ENCODE measurements at regions not wholly inside any gene's neighbourhood (a gene's known extent, or its start where the extent isn't known, plus 50 kb on each side); places are given as distances from the start of the nearest gene placed in this dataset.

DNA sequence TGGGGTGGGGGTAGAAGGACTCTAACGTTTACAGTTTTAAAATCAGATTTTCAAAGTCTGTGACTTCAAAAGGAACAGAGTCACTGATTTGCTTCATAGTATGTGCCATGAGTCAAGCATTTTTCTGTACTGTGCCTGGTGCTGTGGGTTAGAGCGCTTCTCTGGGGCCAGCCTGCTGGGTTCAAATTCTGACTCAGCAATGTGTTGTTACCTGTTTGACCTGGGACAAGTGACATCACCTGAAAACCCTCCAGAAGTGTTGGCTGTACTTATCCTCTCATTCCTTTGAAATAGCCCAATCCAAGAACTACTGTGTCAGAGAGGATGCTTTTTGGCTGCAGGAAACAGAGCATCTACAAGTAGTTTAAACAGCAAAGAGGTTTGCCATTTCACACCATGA is 101.7 kb downstream of the LSM3 start:
- H3K27ac ChIP-seq, result no peak overlapping the region
- TF ChIP-seq POLR2AphosphoS5 (IDR thresholded peaks at IDR 0.05) (no peak), EP300 (IDR thresholded peaks at IDR 0.05) (no peak), POLR2A (IDR thresholded peaks at IDR 0.05) (no peak)
- no peak overlapping the region for H3K4me3 ChIP-seq
- no peaks in the 10 kb centered on the region for H3K36me3 ChIP-seq
- intact Hi-C loops (cut with DNase I), result no loop called here
- peaks cover 0 to 5% (median 0%) of the 10 kb centered on the region in 3 donors for H3K27me3 ChIP-seq
- no peak for DNase-seq
- no peaks in the 10 kb centered on the region for H3K4me1 ChIP-seq
- 51 to 69% methylated on average over 2 of the region's 2 CpGs for WGBS, 2 donors
- H3K9me3 ChIP-seq, result no peaks in the 10 kb centered on the region

- intact Hi-C loops (cut with DNase I), result no loop called here
- 83 to 89% methylated on average over 3 of the region's 3 CpGs for WGBS, 2 donors
- H3K27ac ChIP-seq, result no peak overlapping the region
- H3K36me3 ChIP-seq, result no peaks in the 10 kb centered on the region
- H3K4me3 ChIP-seq, result no peak overlapping the region
- no peaks in the 10 kb centered on the region for H3K4me1 ChIP-seq
- no peak for DNase-seq
- H3K27me3 ChIP-seq, result no peaks in the 10 kb centered on the region
- TF ChIP-seq POLR2A (IDR thresholded peaks at IDR 0.05) (no peak), EP300 (IDR thresholded peaks at IDR 0.05) (no peak), POLR2AphosphoS5 (IDR thresholded peaks at IDR 0.05) (no peak), CTCF (IDR thresholded peaks at IDR 0.05) (no peak)
- no peaks in the 10 kb centered on the region for H3K9me3 ChIP-seq
Measured at GRCh38 chr3:14281053-14281452, 102.4 kb downstream of the LSM3 start.

DNA sequence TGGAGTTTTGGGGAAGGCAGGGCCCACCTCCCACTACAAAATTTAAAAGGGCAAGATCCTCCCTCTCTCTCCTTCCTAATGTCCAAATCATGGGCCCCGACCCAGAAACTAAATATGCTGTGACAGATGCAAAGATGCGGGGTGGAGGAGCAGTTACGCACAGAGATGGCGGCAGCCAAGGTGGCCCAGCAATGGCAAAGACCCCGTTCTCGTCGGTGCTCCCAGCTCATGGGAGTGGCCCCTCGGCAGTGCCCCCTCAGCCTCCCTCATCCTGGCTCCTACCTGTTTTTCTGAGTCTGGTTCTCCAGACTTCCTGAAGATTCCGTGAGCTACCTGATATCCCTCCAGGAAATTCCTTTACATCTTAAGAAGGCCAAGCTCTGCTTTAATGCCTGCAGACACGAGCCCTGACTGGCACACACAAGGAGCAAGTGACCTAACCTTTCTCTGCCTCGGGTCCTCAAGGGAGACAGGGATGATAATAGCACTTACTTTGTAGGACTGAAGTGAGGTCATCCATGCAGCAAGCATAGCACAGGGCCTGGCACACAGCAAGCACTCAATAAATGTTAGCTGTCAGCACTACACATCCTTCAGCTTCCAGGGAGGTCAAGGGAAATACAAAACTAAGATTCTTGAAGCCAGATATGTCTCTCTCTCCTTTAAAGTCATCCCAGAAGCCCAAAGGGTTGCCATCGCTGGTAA is 103.5 kb downstream of the LSM3 start:
- WGBS, 2 donors, result 91 to 93% methylated on average over 12 of the region's 12 CpGs
- no peaks in the 10 kb centered on the region for H3K9me3 ChIP-seq
- DNase-seq, result no peak

GRCh38 chr3:14282706-14283075 is 104.1 kb downstream of the LSM3 start:
- no peaks in the 10 kb centered on the region for H3K36me3 ChIP-seq
- DNase-seq, result no peak
- H3K9me3 ChIP-seq, result no peaks in the 10 kb centered on the region
- intact Hi-C loops (cut with DNase I), result no loop called here
- TF ChIP-seq POLR2AphosphoS5 (IDR thresholded peaks at IDR 0.05) (no peak), POLR2A (IDR thresholded peaks at IDR 0.05) (no peak)
- no peaks in the 10 kb centered on the region for H3K4me1 ChIP-seq
- H3K27ac ChIP-seq, result no peak overlapping the region
- no peak overlapping the region for H3K4me3 ChIP-seq
- no peaks in the 10 kb centered on the region for H3K27me3 ChIP-seq
- 80 to 88% methylated on average over 6 of the region's 6 CpGs for WGBS, 2 donors

More for the DNA sequence above, 103.5 kb downstream of the LSM3 start:
- H3K27me3 ChIP-seq, result no peaks in the 10 kb centered on the region
- H3K4me3 ChIP-seq, result no peak overlapping the region
- no peak overlapping the region for H3K27ac ChIP-seq
- intact Hi-C loops (cut with DNase I), result no loop called here
- no peaks in the 10 kb centered on the region for H3K36me3 ChIP-seq
- TF ChIP-seq EP300 (IDR thresholded peaks at IDR 0.05) (no peak), POLR2A (IDR thresholded peaks at IDR 0.05) (no peak), POLR2AphosphoS5 (IDR thresholded peaks at IDR 0.05) (no peak), CTCF (IDR thresholded peaks at IDR 0.05) (no peak)
- no peaks in the 10 kb centered on the region for H3K4me1 ChIP-seq

GRCh38 chr3:14283092-14283812 is 104.6 kb downstream of the LSM3 start:
- WGBS, 2 donors, result 89 to 92% methylated on average over 7 of the region's 7 CpGs
- no peak overlapping the region for H3K4me3 ChIP-seq
- no peaks in the 10 kb centered on the region for H3K27me3 ChIP-seq
- H3K4me1 ChIP-seq, result no peaks in the 10 kb centered on the region
- TF ChIP-seq POLR2AphosphoS5 (IDR thresholded peaks at IDR 0.05) (no peak), CTCF (IDR thresholded peaks at IDR 0.05) (no peak), POLR2A (IDR thresholded peaks at IDR 0.05) (no peak), EP300 (IDR thresholded peaks at IDR 0.05) (no peak)
- intact Hi-C loops (cut with DNase I), result no loop called here
- no peak for DNase-seq
- no peak overlapping the region for H3K27ac ChIP-seq
- H3K9me3 ChIP-seq, result no peaks in the 10 kb centered on the region
- H3K36me3 ChIP-seq, result no peaks in the 10 kb centered on the region
